Spleen (tissue), 11 donors: ENCODE measurements at regions not wholly inside any gene's neighbourhood (a gene's known extent, or its start where the extent isn't known, plus 50 kb on each side); places are given as distances from the start of the nearest gene placed in this dataset.

Experiments
- DNase-seq: peaks from one replicate; pipeline ENCODE4 v3.0.0-alpha.2; 2020
- H3K27ac ChIP-seq, 8 donors: fragments of 200-600 bp; sonication (generic) in 7 of 8; 1 replicate in 4 of 8; 2 replicates in 4 of 8; pipeline versions ENCODE4 v1.5.0 to v1.8.0; 2016 to 2021; ENCODE audit warnings: inconsistent platforms in 4 of 8, mild to moderate bottlenecking in 4 of 8, moderate library complexity in 1 of 8
- H3K27me3 ChIP-seq, 7 donors: fragments of 200-600 bp; sonication (generic) in 6 of 7; replicated peaks in 1 of 7; 1 replicate in 4 of 7; 2 replicates in 3 of 7; pipeline versions ENCODE4 v1.5.0 to v1.8.0; 2016 to 2021; ENCODE audit warnings: inconsistent platforms in 3 of 7, mild to moderate bottlenecking in 1 of 7
- H3K36me3 ChIP-seq, 6 donors: fragments of 200-600 bp; sonication (generic) in 5 of 6; 1 replicate in 4 of 6; 2 replicates in 2 of 6; pipeline versions ENCODE4 v1.5.0 to v1.8.0; 2016 to 2021; ENCODE audit warnings: inconsistent platforms in 2 of 6
- H3K4me1 ChIP-seq, 6 donors: fragments of 200-600 bp; sonication (generic) in 5 of 6; 1 replicate in 3 of 6; 2 replicates in 3 of 6; pipeline versions ENCODE4 v1.5.0 to v1.8.0; 2016 to 2021; ENCODE audit warnings: inconsistent platforms in 3 of 6
- H3K4me3 ChIP-seq, 8 donors: fragments of 200-600 bp; sonication (generic) in 7 of 8; 1 replicate in 4 of 8; 2 replicates in 4 of 8; pipeline versions ENCODE4 v1.5.0 to v1.8.0; 2016 to 2021; ENCODE audit warnings: inconsistent platforms in 4 of 8, mild to moderate bottlenecking in 4 of 8, moderate library complexity in 2 of 8
- H3K9me3 ChIP-seq, 8 donors: fragments of 200-600 bp; sonication (generic) in 7 of 8; 1 replicate in 4 of 8; 2 replicates in 4 of 8; pipeline versions ENCODE4 v1.5.0 to v1.8.0; 2016 to 2021; ENCODE audit warnings: inconsistent platforms in 4 of 8
- POLR2A ChIP-seq, 3 donors: fragments of 450-650 bp; IDR thresholded peaks; one replicate each; pipeline ENCODE4 v1.5.1; 2017; ENCODE audit warnings: antibody characterized with exemption in 3 of 3, mild to moderate bottlenecking in 1 of 3
- POLR2AphosphoS5 ChIP-seq, 3 donors: sonication (generic); formaldehyde crosslinking; IDR thresholded peaks; one replicate each; pipeline ENCODE4 v1.5.1; 2017; ENCODE audit warnings: antibody characterized with exemption in 3 of 3
- WGBS, 5 donors: extraction: QIAGEN DNeasy Blood & Tissue Kit in 3 of 5; methylation state at CpG; one replicate each; pipeline versions ENCODE4 v1.1.5 to v1.1.7; 2013 to 2018; 5-methylcytosine and 5-hydroxymethylcytosine counted together
- intact Hi-C: fragments of 100-400 bp; cut with DNase I; formaldehyde crosslinking; loops from one replicate; pipeline ENCODE4 v1.15.0; 2023; ENCODE audit warnings: low total_unique reads
- TF ChIP-seq, protein P1 (sequence below), 11 experiments: fragments of 200-600 bp in 7 of 11; fragments of 450-650 bp in 4 of 11; sonication (generic) in 4 of 11; IDR thresholded peaks in 8 of 11; conservative IDR thresholded peaks in 3 of 11; 1 replicate in 7 of 11; 2 replicates in 4 of 11; pipeline versions ENCODE4 v1.4.0 to v1.8.0; 2016 to 2021; ENCODE audit warnings: antibody characterized with exemption in 11 of 11, inconsistent platforms in 4 of 11, mild to moderate bottlenecking in 1 of 11
- donor health status: healthy with polysubstance abuse.
- donor health status: DM: no; HTN: no; CAD: no; lungs with moderate emphysema.
- donor health status: DM: no; HTN: no; CAD: no.
- donor health status: Bipolar disorder and iron deficiency.
- donor health status: healthy.
- donor health status: DM: no; HTN: no; CAD: no.
- donor health status: DM: yes; HTN: yes; CAD: no.

DNA sequence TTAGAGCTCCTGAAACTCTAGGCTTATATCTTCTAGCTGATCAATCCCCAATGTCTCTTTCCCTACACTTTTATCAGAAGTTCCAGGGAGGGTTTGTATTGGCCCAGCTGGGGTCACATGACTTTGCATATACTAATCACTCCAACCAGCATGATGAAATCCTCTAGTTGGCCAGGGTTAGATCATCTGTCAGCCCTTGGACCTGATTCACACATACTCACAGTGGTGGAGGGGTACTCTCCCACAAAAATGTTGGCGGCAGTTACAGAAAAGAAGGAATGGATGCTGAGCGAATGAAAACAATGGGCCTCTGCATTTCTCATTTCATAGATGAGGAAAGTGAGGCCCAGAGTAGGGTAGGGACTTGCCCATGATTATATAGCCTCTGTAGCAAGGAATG is 151.1 kb downstream of the PJA1 start:
- Histone ChIP-seq H3K4me3 (no peak overlapping the region), H3K27me3 (peaks cover 0 to 4% (median 0%) of the 10 kb centered on the region in 7 donors), H3K27ac (no peak overlapping the region), H3K9me3 (peaks cover 0 to 6% (median 0%) of the 10 kb centered on the region in 8 donors), H3K36me3 (no peaks in the 10 kb centered on the region), H3K4me1 (peaks cover 0 to 8% (median 0%) of the 10 kb centered on the region in 6 donors)
- TF ChIP-seq, protein P1, sequence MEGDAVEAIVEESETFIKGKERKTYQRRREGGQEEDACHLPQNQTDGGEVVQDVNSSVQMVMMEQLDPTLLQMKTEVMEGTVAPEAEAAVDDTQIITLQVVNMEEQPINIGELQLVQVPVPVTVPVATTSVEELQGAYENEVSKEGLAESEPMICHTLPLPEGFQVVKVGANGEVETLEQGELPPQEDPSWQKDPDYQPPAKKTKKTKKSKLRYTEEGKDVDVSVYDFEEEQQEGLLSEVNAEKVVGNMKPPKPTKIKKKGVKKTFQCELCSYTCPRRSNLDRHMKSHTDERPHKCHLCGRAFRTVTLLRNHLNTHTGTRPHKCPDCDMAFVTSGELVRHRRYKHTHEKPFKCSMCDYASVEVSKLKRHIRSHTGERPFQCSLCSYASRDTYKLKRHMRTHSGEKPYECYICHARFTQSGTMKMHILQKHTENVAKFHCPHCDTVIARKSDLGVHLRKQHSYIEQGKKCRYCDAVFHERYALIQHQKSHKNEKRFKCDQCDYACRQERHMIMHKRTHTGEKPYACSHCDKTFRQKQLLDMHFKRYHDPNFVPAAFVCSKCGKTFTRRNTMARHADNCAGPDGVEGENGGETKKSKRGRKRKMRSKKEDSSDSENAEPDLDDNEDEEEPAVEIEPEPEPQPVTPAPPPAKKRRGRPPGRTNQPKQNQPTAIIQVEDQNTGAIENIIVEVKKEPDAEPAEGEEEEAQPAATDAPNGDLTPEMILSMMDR (IDR thresholded peaks at IDR 0.05 in 8 of 11, conservative IDR thresholded peaks at IDR 0.05 in 3 of 11) = no peak
- no peak for TF ChIP-seq POLR2AphosphoS5 (IDR thresholded peaks at IDR 0.05)
- no peak for TF ChIP-seq POLR2A (IDR thresholded peaks at IDR 0.05)
- no peak for DNase-seq
- WGBS, 5 donors = 74 to 100% (median 81%) methylated on average over 1 to 2 of the region's 2 CpGs
- intact Hi-C loops = no loop called here

DNA sequence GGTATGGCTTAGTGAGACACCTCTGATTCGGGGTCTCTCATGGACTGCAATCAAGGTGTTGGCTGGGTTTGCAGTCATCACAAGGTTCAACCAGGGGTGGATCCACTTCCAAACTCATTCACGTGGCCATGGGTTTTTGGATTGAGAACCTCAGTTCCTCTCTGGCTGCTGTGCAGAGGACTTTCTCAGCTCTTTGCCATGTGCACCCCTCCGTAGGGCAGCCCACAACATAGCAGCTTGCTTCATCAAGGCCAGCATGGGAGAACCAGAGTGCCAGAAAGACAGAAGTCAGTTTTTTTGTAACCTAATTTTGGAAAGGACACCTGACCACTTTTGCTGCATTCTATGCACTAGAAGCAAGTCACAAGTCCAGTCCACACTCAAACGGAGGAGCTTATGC is 154.9 kb downstream of the PJA1 start:
- H3K9me3 ChIP-seq = peaks cover 0 to 6% (median 0%) of the 10 kb centered on the region in 8 donors
- H3K4me1 ChIP-seq = no peaks in the 10 kb centered on the region
- no peak overlapping the region for H3K27ac ChIP-seq
- DNase-seq = no peak
- no peaks in the 10 kb centered on the region for H3K36me3 ChIP-seq
- WGBS, 5 donors = 65 to 94% (median 85%) methylated on average over 2 to 4 of the region's 4 CpGs
- intact Hi-C loops = no loop called here
- H3K4me3 ChIP-seq = no peak overlapping the region
- H3K27me3 ChIP-seq = peaks cover 0 to 6% (median 0%) of the 10 kb centered on the region in 7 donors
- TF ChIP-seq, protein P1 (IDR thresholded peaks at IDR 0.05 in 8 of 11, conservative IDR thresholded peaks at IDR 0.05 in 3 of 11) = no peak
- TF ChIP-seq POLR2AphosphoS5 (IDR thresholded peaks at IDR 0.05) (no peak), POLR2A (IDR thresholded peaks at IDR 0.05) (no peak)

DNA sequence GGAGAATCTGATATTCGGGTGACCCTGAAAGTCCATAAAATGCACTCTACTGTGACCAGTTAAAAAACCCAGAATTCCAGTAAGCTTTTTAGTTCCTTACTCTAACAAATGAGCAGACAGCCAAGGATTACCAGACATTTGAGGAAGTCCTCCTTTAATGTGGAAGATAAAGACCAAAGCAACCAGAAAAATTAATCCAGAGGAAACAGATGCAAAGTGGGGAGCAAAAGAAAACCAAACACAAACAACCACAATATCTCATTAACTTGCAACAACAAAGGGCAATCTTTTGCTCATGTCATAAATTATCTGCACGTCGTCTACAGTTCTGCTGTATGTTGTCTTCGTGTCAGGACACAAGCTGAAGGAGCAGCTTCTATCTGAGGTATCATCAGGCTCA is 164.4 kb downstream of the PJA1 start:
- 21 to 48% (median 23%) methylated on average over 4 of the region's 4 CpGs for WGBS, 5 donors
- TF ChIP-seq POLR2AphosphoS5 (IDR thresholded peaks at IDR 0.05) (no peak), POLR2A (IDR thresholded peaks at IDR 0.05) (no peak)
- TF ChIP-seq, protein P1 (IDR thresholded peaks at IDR 0.05 in 8 of 11, conservative IDR thresholded peaks at IDR 0.05 in 3 of 11) = no peak
- H3K36me3 ChIP-seq = no peaks in the 10 kb centered on the region
- H3K27me3 ChIP-seq = peaks cover 0 to 25% (median 0%) of the 10 kb centered on the region in 7 donors
- H3K4me3 ChIP-seq = no peak overlapping the region
- peaks cover 0 to 5% (median 0%) of the 10 kb centered on the region in 6 donors for H3K4me1 ChIP-seq
- no peak for DNase-seq
- intact Hi-C loops = no loop called here
- H3K9me3 ChIP-seq = peaks cover 0 to 2% (median 0%) of the 10 kb centered on the region in 8 donors
- peak overlapping the region in 1 of 8 donors; percentile 18 for H3K27ac ChIP-seq

DNA sequence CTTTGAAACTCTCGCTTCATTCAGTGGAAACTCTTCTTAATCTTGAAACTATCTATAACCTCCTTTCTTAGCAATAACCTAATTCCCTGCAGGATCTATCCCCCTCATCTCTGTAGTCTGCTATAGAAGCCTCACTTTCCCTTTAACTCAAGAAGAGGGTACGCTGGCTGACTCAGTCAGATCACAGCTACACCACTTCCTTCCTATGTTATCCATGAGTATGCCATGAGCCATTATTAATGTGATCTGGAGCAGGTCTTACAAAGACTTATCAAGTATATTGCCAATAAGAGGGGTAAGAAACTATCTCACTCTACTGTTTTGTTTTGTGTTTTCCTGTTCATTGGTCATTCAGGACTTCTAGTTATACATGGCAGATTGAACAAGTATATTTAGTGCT is 165.3 kb downstream of the PJA1 start:
- Histone ChIP-seq H3K36me3 (no peaks in the 10 kb centered on the region), H3K4me3 (no peak overlapping the region), H3K4me1 (peaks cover 0 to 14% (median 0%) of the 10 kb centered on the region in 6 donors), H3K9me3 (no peaks in the 10 kb centered on the region), H3K27me3 (peaks cover 0 to 32% (median 0%) of the 10 kb centered on the region in 7 donors), H3K27ac (peak overlapping the region in 1 of 8 donors; percentile 18)
- DNase-seq = no peak
- 53 to 83% (median 65%) methylated on average over 2 of the region's 2 CpGs for WGBS, 5 donors
- TF ChIP-seq POLR2AphosphoS5 (IDR thresholded peaks at IDR 0.05) (no peak), POLR2A (IDR thresholded peaks at IDR 0.05) (no peak)
- TF ChIP-seq, protein P1 (IDR thresholded peaks at IDR 0.05 in 8 of 11, conservative IDR thresholded peaks at IDR 0.05 in 3 of 11) = no peak
- intact Hi-C loops = no loop called here
